ENCODE measurements at regions not wholly inside any gene's neighbourhood (a gene's known extent, or its start where the extent isn't known, plus 50 kb on each side); places are given as distances from the start of the nearest gene placed in this dataset.

DNA sequence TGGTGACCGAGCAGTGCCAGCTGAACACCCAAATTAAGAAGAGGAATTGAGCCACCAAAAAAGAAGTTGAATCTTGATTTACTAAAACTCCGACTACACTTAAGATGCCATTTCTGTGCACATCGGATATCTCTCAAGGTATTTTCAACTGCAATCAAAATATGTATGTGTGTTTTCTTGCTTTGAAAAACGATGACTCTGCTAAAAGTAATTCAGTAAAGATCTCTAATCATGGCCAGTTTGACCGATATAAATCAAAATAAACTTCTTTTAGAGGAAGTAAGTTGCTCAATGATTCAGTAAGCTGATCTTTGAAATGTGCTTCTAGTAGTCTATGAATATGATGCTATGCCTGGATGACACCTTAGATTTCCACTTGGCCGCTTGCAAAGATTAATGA lies 453.5 kb upstream of the TPK1 start:
- no peak overlapping the region for H3K4me3 ChIP-seq (ENCODE audit: extremely low read depth in 1 of 4, insufficient read depth in 2 of 4, low read depth in 3 of 4, low read length in 4 of 4)
- H3K27me3 ChIP-seq (replicated peaks in 1 of 4; ENCODE audit: control insufficient read depth in 3 of 4, extremely low read depth in 1 of 4, insufficient read depth in 3 of 4, low read length in 3 of 4), result no peaks in the 10 kb centered on the region
- no peak overlapping the region for H4K8ac ChIP-seq (ENCODE audit: extremely low read depth, insufficient read depth, low read length)
- no peak overlapping the region for H3K18ac ChIP-seq (ENCODE audit: extremely low read depth, low read length)
- H3K23ac ChIP-seq (ENCODE audit: insufficient read length), result no peak overlapping the region
- H2AK5ac ChIP-seq (ENCODE audit: low read depth, low read length), result no peak overlapping the region
- no peak overlapping the region for H3K27ac ChIP-seq (ENCODE audit: low read depth, low read length)
- no peaks in the 10 kb centered on the region for H3K9me3 ChIP-seq (ENCODE audit: insufficient read depth in 2 of 2, low read depth in 1 of 2, low read length in 1 of 2)
- no peaks in the 10 kb centered on the region for H4K20me1 ChIP-seq (replicated peaks in 1 of 2; ENCODE audit: control insufficient read depth in 1 of 2, insufficient read depth in 2 of 2, low read length in 2 of 2)
- H4K91ac ChIP-seq (replicated peaks; ENCODE audit: insufficient read length, low read length), result no peak overlapping the region
- FAIRE-seq, result no peak
- no peak overlapping the region for H3K56ac ChIP-seq (replicated peaks; ENCODE audit: insufficient read length, low read depth, low read length)
- TF ChIP-seq MAFK (IDR thresholded peaks at IDR 0.05; ENCODE audit: low read depth, low read length) (peak; percentile 55; the same call in 1 of the 2 replicates), TBP (IDR thresholded peaks at IDR 0.05; ENCODE audit: low read depth, low read length) (no peak)
- DNase-seq (ENCODE audit: low read depth in 1 of 2, low spot score in 2 of 2), result no peak
- no peak overlapping the region for H3K4ac ChIP-seq (replicated peaks; ENCODE audit: insufficient read length, low read depth, low read length)
- no peaks in the 10 kb centered on the region for H3K79me2 ChIP-seq (ENCODE audit: control insufficient read depth in 1 of 2, insufficient read depth in 2 of 2, low read length in 2 of 2)
- 95% methylated on average over 6 of the region's 6 CpGs; no CpG with 5 or more reads in 1 of the 2 experiments for WGBS, 2 experiments (ENCODE audit: extremely low coverage in 1 of 2, insufficient coverage in 1 of 2, insufficient read length in 1 of 2, insufficient replicate concordance in 2 of 2, low coverage in 1 of 2, low lambda C conversion rate in 2 of 2, missing lambda C conversion rate in 1 of 2)
- H4K5ac ChIP-seq (ENCODE audit: insufficient read length, low read depth, low read length), result no peak overlapping the region
- H3K79me1 ChIP-seq (ENCODE audit: low read depth, low read length), result no peaks in the 10 kb centered on the region
- no peak overlapping the region for H2BK120ac ChIP-seq (replicated peaks; ENCODE audit: low read depth, low read length)
- no peaks in the 10 kb centered on the region for H3K36me3 ChIP-seq (ENCODE audit: control insufficient read depth in 2 of 4, insufficient read depth in 4 of 4, low read length in 3 of 4)
- H3K14ac ChIP-seq (ENCODE audit: insufficient read length), result no peak overlapping the region
- no peak overlapping the region for H2BK5ac ChIP-seq (ENCODE audit: low read depth, low read length)
- H2AFZ ChIP-seq (ENCODE audit: low read length), result no peak overlapping the region
- ChIA-PET POLR2A (ENCODE audit: partially characterized antibody) (no interaction called here), CTCF (ENCODE audit: partially characterized antibody) (no interaction called here)
- no peak overlapping the region for H2BK20ac ChIP-seq (ENCODE audit: low read length)
- no peak overlapping the region for H2BK12ac ChIP-seq (ENCODE audit: low read depth, low read length)
- H3K4me1 ChIP-seq (replicated peaks in 1 of 4; ENCODE audit: control insufficient read depth in 3 of 4, insufficient read depth in 4 of 4, low read length in 3 of 4), result no peaks in the 10 kb centered on the region
- H3K23me2 ChIP-seq (ENCODE audit: low read depth, low read length), result no peaks in the 10 kb centered on the region
- H3K4me2 ChIP-seq (ENCODE audit: insufficient read depth in 1 of 2, low read depth in 2 of 2, low read length in 2 of 2), result no peak overlapping the region
- H2BK15ac ChIP-seq (ENCODE audit: low read length), result no peak overlapping the region
- no peak overlapping the region for H3K9ac ChIP-seq (replicated peaks in 1 of 4; ENCODE audit: extremely low read depth in 1 of 4, low read depth in 3 of 4, low read length in 3 of 4)
